Adrenal gland (tissue), 9 donors: ENCODE measurements at regions not wholly inside any gene's neighbourhood (a gene's known extent, or its start where the extent isn't known, plus 50 kb on each side); places are given as distances from the start of the nearest gene placed in this dataset.

Experiments
- DNase-seq, 7 donors: peaks; one replicate each; pipeline ENCODE4 v3.0.0-alpha.2; 2019 to 2020
- H3K27ac ChIP-seq, 5 donors: fragments of 200-600 bp; sonication (generic) in 4 of 5; 1 replicate in 3 of 5; 2 replicates in 2 of 5; pipeline versions ENCODE4 v1.5.1 to v1.8.0; 2016 to 2020; ENCODE audit warnings: mild to moderate bottlenecking in 1 of 5
- H3K27me3 ChIP-seq: fragments of 200-600 bp; 2 replicates; pipeline ENCODE4 v1.8.0; 2021
- H3K36me3 ChIP-seq, 2 donors: fragments of 200-600 bp; replicated peaks in 1 of 2; 1 replicate in 1 of 2; 2 replicates in 1 of 2; pipeline versions ENCODE4 v1.5.1 to v1.8.0; 2018 to 2022
- H3K4me1 ChIP-seq, 2 donors: fragments of 200-600 bp; replicated peaks in 1 of 2; 1 replicate in 1 of 2; 2 replicates in 1 of 2; pipeline versions ENCODE4 v1.5.1 to v1.8.0; 2018 to 2021
- H3K4me3 ChIP-seq, 4 donors: fragments of 200-600 bp; sonication (generic) in 3 of 4; one replicate each; pipeline ENCODE4 v1.5.1; 2016 to 2018
- H3K9me3 ChIP-seq, 3 donors: fragments of 200-600 bp; sonication (generic) in 1 of 3; replicated peaks in 1 of 3; 1 replicate in 2 of 3; 2 replicates in 1 of 3; pipeline versions ENCODE4 v1.5.1 to v1.8.0; 2016 to 2021
- POLR2A ChIP-seq, 2 donors: fragments of 450-650 bp; IDR thresholded peaks; one replicate each; pipeline ENCODE4 v1.6.1; 2017; ENCODE audit warnings: antibody characterized with exemption in 2 of 2, mild to moderate bottlenecking in 2 of 2, moderate library complexity in 1 of 2
- WGBS, 4 donors: extraction: QIAGEN DNeasy Blood & Tissue Kit in 2 of 4; methylation state at CpG; one replicate each; pipeline versions ENCODE4 v1.1.5 to v1.1.7; 2013 to 2017; 5-methylcytosine and 5-hydroxymethylcytosine counted together
- intact Hi-C, 2 donors: fragments of 100-400 bp; cut with DNase I; formaldehyde crosslinking; loops; one replicate each; pipeline versions ENCODE4 v1.14.1 to v1.15.0; 2022 to 2023
- TF ChIP-seq, protein P1 (sequence below), 6 experiments: fragments of 450-650 bp in 4 of 6; fragments of 200-600 bp in 2 of 6; sonication (generic) in 1 of 6; IDR thresholded peaks; 1 replicate in 5 of 6; 2 replicates in 1 of 6; pipeline versions ENCODE4 v1.5.1 to v1.8.0; 2016 to 2021; ENCODE audit warnings: antibody characterized with exemption in 6 of 6, mild to moderate bottlenecking in 2 of 6, moderate library complexity in 1 of 6
- donor health status: healthy with polysubstance abuse.
- donor health status: Bipolar disorder and iron deficiency.
- donor health status: DM: yes; HTN: yes; CAD: no.
- donor health status: DM: no; HTN: no; CAD: no.
- donor health status: DM: no; HTN: no; CAD: no.

DNA sequence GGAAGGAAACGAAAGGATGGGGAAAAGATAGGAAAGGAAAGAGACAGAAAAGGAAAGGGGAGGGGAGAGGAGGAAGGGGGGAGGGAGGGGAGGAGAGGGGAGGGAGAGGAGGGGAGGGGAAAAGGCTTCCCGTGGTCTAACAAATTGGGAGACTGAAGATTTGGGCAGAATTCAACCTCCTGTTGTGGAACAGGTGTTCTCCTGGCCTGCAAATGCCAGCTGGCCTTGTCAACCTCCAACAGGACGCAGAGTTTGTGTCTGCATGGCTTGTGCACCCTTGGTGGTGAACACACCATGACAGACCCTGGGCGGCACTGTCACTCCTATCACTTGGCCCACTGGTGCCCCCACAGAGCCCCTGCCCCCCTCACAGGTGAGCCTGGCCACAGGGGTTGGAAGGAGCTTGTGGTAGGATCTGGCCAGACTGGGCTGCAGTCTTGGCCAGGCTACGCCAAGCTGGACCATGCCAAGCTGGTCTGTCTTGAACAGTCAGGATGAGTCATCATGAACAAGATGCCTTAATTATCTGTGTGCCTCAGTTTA is 321.6 kb downstream of the BCL11B start:
- no peaks in the 10 kb centered on the region for H3K9me3 ChIP-seq
- H3K36me3 ChIP-seq, result no peaks in the 10 kb centered on the region
- WGBS, 4 donors, result 74 to 84% (median 78%) methylated on average over 4 to 5 of the region's 5 CpGs
- intact Hi-C loops, result no loop called here
- no peak overlapping the region for H3K4me3 ChIP-seq
- no peak for TF ChIP-seq POLR2A (IDR thresholded peaks at IDR 0.05)
- TF ChIP-seq, protein P1, sequence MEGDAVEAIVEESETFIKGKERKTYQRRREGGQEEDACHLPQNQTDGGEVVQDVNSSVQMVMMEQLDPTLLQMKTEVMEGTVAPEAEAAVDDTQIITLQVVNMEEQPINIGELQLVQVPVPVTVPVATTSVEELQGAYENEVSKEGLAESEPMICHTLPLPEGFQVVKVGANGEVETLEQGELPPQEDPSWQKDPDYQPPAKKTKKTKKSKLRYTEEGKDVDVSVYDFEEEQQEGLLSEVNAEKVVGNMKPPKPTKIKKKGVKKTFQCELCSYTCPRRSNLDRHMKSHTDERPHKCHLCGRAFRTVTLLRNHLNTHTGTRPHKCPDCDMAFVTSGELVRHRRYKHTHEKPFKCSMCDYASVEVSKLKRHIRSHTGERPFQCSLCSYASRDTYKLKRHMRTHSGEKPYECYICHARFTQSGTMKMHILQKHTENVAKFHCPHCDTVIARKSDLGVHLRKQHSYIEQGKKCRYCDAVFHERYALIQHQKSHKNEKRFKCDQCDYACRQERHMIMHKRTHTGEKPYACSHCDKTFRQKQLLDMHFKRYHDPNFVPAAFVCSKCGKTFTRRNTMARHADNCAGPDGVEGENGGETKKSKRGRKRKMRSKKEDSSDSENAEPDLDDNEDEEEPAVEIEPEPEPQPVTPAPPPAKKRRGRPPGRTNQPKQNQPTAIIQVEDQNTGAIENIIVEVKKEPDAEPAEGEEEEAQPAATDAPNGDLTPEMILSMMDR (IDR thresholded peaks at IDR 0.05), result no peak
- DNase-seq, result peak in 1 of 7 donors; percentile 39
- H3K27ac ChIP-seq, result no peak overlapping the region
- no peaks in the 10 kb centered on the region for H3K27me3 ChIP-seq
- peaks cover 0 to 7% of the 10 kb centered on the region in 2 donors for H3K4me1 ChIP-seq

DNA sequence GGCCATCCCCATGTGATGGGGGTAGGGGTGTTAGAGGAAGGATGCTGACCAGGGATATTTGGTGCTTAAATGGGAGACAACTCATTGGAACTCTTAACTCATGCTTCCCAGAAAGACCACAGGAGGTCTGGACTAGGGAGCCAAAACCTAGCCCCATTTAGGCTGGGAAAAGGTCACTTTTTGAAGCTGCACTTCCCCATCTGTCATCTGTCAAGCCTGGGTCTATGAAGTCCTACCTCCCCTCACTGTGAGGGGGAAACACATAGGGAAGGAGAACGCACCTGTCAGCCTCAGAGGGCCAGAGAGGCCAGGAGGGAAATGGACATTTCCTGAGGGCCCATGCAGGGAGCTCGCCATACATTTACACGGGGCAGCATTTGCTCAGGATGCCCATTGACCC is 321.0 kb downstream of the BCL11B start:
- WGBS, 4 donors, result 77 to 91% (median 86%) methylated on average over 3 of the region's 3 CpGs
- Histone ChIP-seq H3K27me3 (no peaks in the 10 kb centered on the region), H3K4me1 (peaks cover 0 to 7% of the 10 kb centered on the region in 2 donors), H3K9me3 (no peaks in the 10 kb centered on the region), H3K36me3 (no peaks in the 10 kb centered on the region), H3K27ac (no peak overlapping the region), H3K4me3 (no peak overlapping the region)
- peak in 1 of 7 donors; percentile 29 for DNase-seq
- intact Hi-C loops, result no loop called here
- TF ChIP-seq, protein P1 (IDR thresholded peaks at IDR 0.05), result no peak
- TF ChIP-seq POLR2A (IDR thresholded peaks at IDR 0.05), result no peak

DNA sequence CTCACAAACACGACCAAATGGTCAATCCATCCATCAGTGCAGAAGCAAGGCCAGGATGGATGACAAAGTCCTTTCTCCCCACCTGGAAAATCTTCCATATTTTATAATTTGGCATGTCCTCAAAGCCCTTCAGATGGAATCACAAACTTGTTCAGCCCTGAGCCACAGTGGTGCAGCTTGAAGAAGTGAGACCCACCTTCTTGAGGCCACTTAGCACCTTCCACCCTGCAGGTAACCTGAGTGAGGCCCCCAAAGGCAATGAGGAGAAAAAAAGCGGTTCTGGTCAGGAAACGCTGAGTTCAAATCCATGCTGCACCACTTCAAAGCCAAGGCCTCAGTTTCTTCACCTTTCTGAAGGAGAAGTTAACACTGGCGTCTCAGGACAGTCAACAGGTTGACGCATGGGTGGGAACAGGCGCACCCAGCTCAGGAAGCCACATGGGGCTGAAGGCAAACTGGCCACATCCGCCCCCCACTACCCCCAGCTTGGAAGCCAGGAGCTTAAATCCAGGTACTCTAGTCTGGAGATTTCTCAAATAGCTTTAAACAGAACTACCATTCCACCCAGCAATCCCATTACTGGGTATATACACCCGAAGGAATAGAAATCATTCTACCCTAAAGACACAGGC is 320.4 kb downstream of the BCL11B start:
- Histone ChIP-seq H3K27ac (no peak overlapping the region), H3K4me1 (peaks cover 0 to 7% of the 10 kb centered on the region in 2 donors), H3K9me3 (no peaks in the 10 kb centered on the region), H3K36me3 (no peaks in the 10 kb centered on the region), H3K4me3 (no peak overlapping the region), H3K27me3 (no peaks in the 10 kb centered on the region)
- intact Hi-C loops, result no loop called here
- WGBS, 4 donors, result 87 to 93% (median 90%) methylated on average over 7 to 8 of the region's 8 CpGs
- TF ChIP-seq, protein P1 (IDR thresholded peaks at IDR 0.05), result no peak
- TF ChIP-seq POLR2A (IDR thresholded peaks at IDR 0.05), result no peak
- peak in 1 of 7 donors; percentile 27 for DNase-seq

DNA sequence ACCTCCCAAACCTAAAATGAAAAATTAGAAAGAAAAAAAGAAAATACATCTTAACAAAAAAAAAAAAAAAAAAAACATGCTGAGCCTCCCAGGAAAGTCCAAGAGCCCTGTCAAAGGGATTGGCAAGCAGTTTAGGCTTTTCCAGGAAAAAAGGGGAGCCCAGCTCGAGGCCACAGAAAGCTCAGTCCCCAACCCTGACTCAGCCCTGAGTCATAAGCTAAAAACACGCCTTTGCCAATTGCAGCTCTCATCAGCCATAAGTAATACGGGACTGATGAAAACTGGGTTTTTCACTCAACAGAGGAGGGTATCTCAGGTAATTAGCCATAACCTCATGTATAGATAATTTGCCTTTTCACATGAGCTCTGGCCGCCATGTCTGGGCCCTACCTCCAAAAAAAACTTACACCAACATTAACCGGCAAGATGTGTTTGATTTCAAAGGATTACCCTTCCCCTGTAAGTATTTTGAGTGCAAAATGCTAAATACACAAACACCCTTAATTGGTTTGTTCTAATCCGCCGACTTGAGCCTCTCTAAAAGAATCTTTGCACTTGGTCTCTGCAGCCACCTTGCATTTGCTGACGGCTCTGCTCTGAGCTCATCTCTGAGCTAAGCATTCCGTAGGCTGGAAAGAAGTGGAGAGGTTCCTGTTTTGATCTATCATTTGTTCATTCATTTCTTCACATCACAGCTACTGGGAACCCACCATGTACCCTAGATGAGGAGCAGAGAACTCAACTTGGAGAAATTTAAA is 319.2 kb downstream of the BCL11B start:
- Histone ChIP-seq H3K4me1 (peaks cover 3 to 7% of the 10 kb centered on the region in 2 donors), H3K27me3 (no peaks in the 10 kb centered on the region), H3K9me3 (no peaks in the 10 kb centered on the region), H3K4me3 (no peak overlapping the region), H3K27ac (no peak overlapping the region), H3K36me3 (no peaks in the 10 kb centered on the region)
- TF ChIP-seq, protein P1 (IDR thresholded peaks at IDR 0.05), result no peak
- TF ChIP-seq POLR2A (IDR thresholded peaks at IDR 0.05), result no peak
- peak; percentile 73 to 88 (median 84) for DNase-seq
- WGBS, 4 donors, result 60 to 73% (median 70%) methylated on average over 9 of the region's 9 CpGs
- intact Hi-C loops, result no loop called here
